Left ventricle myocardium inferior (tissue), 1 donor: ENCODE measurements at regions not wholly inside any gene's neighbourhood (a gene's known extent, or its start where the extent isn't known, plus 50 kb on each side); places are given as distances from the start of the nearest gene placed in this dataset.
"Not testable (repeated sequence)": the region's sequence is repeated elsewhere in the genome, so short reads cannot be mapped to it uniquely, and the experiment has no call there.

Source experiments
- DNase-seq: peaks from one replicate; pipeline ENCODE4 v3.0.0-alpha.2; 2020
- H3K27ac ChIP-seq: fragments of 200-600 bp; replicated peaks from 2 replicates; pipeline ENCODE4 v1.8.0; 2021
- H3K27me3 ChIP-seq: fragments of 200-600 bp; 2 replicates; pipeline ENCODE4 v1.8.0; 2021; ENCODE audit warnings: low read depth
- H3K36me3 ChIP-seq: fragments of 200-600 bp; 2 replicates; pipeline ENCODE4 v1.8.0; 2021
- H3K4me1 ChIP-seq: fragments of 200-600 bp; 2 replicates; pipeline ENCODE4 v1.8.0; 2021
- H3K4me3 ChIP-seq: fragments of 200-600 bp; 2 replicates; pipeline ENCODE4 v1.8.0; 2021; ENCODE audit warnings: mild to moderate bottlenecking, moderate library complexity
- H3K9me3 ChIP-seq: fragments of 200-600 bp; replicated peaks from 2 replicates; pipeline ENCODE4 v1.8.0; 2021
- intact Hi-C: fragments of 100-400 bp; cut with micrococcal nuclease; formaldehyde crosslinking; loops from one replicate; pipeline ENCODE4 v1.11.0; 2022
- donor health status: DM: no; HTN: yes; CAD: no; lungs with severe emphysema.

- H3K27me3 ChIP-seq, H3K27ac ChIP-seq, H3K9me3 ChIP-seq, H3K36me3 ChIP-seq, H3K4me3 ChIP-seq, intact Hi-C loops, DNase-seq, H3K4me1 ChIP-seq: not testable (repeated sequence)
These were observed 110.9 kb upstream of the IKBKE start for GRCh38 chr1:206359377-206359776.

GRCh38 chr1:206361978-206362543 lies 108.2 kb upstream of the IKBKE start:
- H3K4me1 ChIP-seq, intact Hi-C loops, H3K36me3 ChIP-seq, H3K4me3 ChIP-seq, H3K27ac ChIP-seq, H3K9me3 ChIP-seq, H3K27me3 ChIP-seq, DNase-seq: not testable (repeated sequence)

DNA sequence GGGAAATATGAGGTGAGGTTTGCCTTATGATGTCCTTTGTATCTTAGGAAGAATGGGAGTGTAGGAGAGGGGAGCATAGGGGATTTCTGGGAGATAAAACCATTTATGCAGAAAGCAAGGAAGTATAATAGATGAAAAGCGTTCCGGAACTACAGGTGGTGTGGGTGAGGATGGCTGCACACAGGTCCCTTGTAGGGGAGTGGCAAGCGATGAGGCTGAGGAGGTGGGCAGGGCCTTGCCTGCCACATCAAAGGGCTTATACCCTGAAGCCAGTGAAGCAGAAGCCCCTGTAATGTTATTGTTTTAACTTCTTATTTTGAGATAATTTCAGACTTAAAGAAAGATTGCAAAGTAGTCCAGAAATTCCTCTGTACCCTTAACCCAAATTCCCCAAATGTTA lies 107.3 kb upstream of the IKBKE start:
- DNase-seq, H3K9me3 ChIP-seq, H3K4me1 ChIP-seq, intact Hi-C loops, H3K27me3 ChIP-seq, H3K36me3 ChIP-seq, H3K27ac ChIP-seq, H3K4me3 ChIP-seq: not testable (repeated sequence)

DNA sequence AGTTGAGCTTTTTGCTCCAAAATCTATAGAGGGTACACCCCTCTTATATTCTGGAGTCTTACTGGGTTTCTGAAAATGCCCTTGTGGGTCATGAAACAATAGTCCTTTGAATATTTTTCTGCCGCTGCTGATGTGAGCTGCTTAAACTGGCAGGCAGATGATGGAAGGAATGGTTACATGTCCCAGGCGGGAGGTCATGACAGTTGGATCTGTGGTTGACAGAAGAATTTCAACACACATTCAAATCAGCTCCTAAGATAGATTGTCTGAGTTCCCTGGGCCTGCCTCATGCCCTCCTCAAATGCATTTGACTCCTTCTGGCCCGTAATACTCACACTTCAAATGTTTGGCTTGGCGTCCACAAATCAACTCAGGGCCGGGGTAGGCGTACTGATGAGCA lies 105.0 kb upstream of the IKBKE start:
- DNase-seq, H3K27me3 ChIP-seq: not testable (repeated sequence)

GRCh38 chr1:206366131-206366530 lies 104.1 kb upstream of the IKBKE start:
- H3K4me1 ChIP-seq, H3K4me3 ChIP-seq, H3K9me3 ChIP-seq, H3K27me3 ChIP-seq, H3K36me3 ChIP-seq, intact Hi-C loops, DNase-seq, H3K27ac ChIP-seq: not testable (repeated sequence)

More for the DNA sequence above, 105.0 kb upstream of the IKBKE start:
- H3K36me3 ChIP-seq, H3K4me1 ChIP-seq, intact Hi-C loops, H3K4me3 ChIP-seq, H3K9me3 ChIP-seq, H3K27ac ChIP-seq: not testable (repeated sequence)

DNA sequence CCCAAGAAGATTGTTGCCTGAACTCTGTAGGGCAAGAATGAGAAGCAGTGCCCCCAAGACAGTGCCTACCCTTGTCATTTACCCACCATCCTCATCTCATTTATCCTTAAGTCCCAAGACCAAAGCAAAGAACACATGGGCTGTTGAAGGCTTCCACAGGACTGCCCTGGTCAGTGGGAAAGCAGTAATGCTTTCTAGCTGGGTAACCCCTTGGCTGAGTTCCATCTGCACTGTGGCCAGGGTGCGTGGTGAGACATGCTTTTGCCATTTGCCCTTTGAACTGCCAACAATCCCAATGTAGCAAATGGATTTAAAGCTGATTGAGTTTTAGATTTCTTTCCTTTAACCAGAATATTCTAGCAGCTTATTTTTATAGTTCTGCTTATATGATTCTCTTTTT lies 103.5 kb upstream of the IKBKE start:
- DNase-seq, H3K9me3 ChIP-seq, H3K4me1 ChIP-seq, H3K27ac ChIP-seq, H3K27me3 ChIP-seq, H3K36me3 ChIP-seq, intact Hi-C loops, H3K4me3 ChIP-seq: not testable (repeated sequence)

DNA sequence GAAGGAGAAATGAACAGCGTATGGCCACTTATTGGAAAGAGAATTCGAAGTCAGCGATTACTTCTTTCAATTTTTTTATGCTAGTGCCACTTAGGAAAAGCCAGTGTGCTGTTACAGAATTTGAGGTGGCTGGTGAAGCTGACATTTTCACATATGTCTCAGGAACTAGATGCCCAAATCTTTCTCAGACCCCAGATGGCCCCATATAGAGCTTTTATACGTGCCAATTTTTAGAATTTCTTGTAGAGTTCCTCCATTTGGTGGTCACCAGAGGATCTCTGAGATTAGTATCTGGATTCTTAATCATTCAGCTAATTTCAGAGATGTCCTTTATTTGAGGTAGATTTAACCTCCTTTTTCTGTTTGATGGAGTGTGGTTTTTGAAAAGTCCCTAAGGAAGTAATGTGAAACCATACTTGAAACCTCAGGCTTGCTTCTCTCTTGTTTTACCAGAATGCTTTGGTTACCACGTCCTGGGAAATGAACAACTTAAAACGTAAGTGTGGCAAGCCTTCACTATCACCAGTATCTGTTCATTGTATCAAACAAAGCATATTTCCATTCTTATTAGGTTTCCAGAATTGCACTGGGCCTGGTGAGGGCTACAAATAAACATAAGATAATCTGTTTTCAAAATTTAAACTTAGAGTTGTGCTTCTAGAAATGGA lies 102.2 kb upstream of the IKBKE start:
- H3K4me1 ChIP-seq, H3K27me3 ChIP-seq, intact Hi-C loops, H3K36me3 ChIP-seq, DNase-seq, H3K27ac ChIP-seq, H3K9me3 ChIP-seq, H3K4me3 ChIP-seq: not testable (repeated sequence)

GRCh38 chr1:206374725-206375124 lies 95.6 kb upstream of the IKBKE start:
- intact Hi-C loops, H3K4me1 ChIP-seq, H3K27me3 ChIP-seq, H3K27ac ChIP-seq, H3K36me3 ChIP-seq, H3K9me3 ChIP-seq, H3K4me3 ChIP-seq, DNase-seq: not testable (repeated sequence)

DNA sequence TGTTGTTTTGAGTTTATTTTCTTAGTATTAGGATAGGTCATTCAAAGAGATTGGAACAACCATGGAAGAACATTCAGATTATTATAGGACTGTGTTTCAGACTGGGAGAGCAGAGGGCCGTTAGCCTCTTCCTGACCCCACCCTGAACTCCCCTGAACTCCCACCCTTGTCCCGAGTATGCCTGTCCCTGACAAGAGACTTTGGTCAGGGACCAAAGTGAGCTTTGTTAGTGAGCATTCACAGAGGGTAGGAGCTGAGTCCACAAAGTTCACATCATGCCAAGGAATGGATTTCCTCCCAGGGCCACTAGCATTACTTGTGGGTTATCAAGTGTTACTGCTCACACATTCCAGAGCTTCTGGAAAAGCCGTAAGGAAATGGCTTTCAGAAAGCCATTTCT lies 94.7 kb upstream of the IKBKE start:
- H3K9me3 ChIP-seq: not testable (repeated sequence)

DNA sequence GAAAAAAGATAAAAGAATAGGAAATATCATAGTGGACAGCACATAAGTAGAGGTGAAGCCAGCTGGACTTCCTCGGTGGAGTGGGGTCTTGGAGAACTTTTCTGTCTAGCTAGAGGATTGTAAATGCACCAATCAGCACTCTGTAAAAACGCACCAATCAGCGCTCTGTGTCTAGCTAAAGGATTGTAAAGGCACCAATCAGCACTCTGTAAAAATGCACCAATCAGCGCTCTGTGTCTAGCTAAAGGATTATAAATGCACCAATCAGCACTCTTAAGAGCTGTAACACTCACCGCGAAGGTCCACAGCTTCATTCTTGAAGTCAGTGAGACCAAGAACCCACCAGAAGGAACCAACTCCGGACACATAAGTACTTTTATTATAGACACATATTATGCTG lies 91.8 kb upstream of the IKBKE start:
- H3K36me3 ChIP-seq, H3K27me3 ChIP-seq, H3K4me1 ChIP-seq, intact Hi-C loops, H3K4me3 ChIP-seq, H3K27ac ChIP-seq, DNase-seq, H3K9me3 ChIP-seq: not testable (repeated sequence)

More for the DNA sequence above, 94.7 kb upstream of the IKBKE start:
- H3K36me3 ChIP-seq, H3K27ac ChIP-seq, DNase-seq, H3K4me1 ChIP-seq, H3K27me3 ChIP-seq, H3K4me3 ChIP-seq, intact Hi-C loops: not testable (repeated sequence)

DNA sequence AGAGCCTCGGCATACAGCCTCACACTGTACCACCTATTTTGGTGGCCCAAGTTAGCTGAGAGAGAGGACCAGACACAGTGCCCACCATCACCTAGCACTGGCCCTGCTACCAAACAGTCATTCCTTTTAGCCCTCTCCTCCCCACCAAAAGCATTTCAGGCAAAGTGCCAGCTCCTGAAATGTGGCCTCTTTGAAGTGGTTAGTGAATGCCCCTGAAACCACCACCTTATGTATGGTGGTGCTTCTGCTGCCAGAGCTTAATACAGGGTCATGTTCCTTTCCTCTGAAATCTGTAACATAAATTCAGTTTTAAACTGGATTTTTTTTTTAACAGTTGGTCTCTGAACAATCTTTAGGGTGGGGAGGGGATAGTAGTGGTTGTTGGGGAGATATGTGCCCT lies 91.0 kb upstream of the IKBKE start:
- H3K36me3 ChIP-seq, H3K27me3 ChIP-seq, H3K9me3 ChIP-seq, intact Hi-C loops, H3K4me3 ChIP-seq, H3K27ac ChIP-seq, H3K4me1 ChIP-seq, DNase-seq: not testable (repeated sequence)

DNA sequence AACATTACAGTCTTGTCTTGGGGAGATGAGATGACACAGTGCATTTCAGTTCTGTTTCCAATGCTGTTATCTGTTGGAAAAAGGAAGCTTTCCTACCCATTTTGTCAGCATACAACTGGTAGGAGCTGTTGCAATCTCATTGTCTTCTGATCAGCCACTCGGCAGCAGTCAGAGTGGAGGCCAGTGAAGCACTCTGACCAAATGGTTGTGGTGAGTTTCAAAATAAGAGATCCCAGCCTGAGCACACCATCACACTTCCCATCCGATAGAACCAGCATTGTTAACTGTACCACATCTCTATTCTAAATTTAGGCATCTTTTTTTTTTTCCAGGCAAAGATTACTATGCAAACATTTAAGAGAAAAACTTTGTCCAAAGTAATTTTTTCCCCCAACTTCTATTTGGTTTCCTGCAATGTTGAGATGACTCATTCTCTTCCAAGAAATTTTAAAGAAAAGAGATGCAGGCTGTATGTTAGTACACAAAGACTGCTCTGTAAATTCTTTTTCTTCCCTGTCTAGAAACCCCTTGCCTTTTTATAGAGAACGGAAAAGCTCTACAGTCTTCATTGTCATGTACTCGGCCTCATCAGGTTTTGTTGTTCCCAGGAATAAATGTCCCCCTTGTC lies 90.0 kb upstream of the IKBKE start:
- H3K27me3 ChIP-seq, H3K9me3 ChIP-seq, H3K36me3 ChIP-seq, intact Hi-C loops, H3K27ac ChIP-seq, DNase-seq, H3K4me3 ChIP-seq, H3K4me1 ChIP-seq: not testable (repeated sequence)

DNA sequence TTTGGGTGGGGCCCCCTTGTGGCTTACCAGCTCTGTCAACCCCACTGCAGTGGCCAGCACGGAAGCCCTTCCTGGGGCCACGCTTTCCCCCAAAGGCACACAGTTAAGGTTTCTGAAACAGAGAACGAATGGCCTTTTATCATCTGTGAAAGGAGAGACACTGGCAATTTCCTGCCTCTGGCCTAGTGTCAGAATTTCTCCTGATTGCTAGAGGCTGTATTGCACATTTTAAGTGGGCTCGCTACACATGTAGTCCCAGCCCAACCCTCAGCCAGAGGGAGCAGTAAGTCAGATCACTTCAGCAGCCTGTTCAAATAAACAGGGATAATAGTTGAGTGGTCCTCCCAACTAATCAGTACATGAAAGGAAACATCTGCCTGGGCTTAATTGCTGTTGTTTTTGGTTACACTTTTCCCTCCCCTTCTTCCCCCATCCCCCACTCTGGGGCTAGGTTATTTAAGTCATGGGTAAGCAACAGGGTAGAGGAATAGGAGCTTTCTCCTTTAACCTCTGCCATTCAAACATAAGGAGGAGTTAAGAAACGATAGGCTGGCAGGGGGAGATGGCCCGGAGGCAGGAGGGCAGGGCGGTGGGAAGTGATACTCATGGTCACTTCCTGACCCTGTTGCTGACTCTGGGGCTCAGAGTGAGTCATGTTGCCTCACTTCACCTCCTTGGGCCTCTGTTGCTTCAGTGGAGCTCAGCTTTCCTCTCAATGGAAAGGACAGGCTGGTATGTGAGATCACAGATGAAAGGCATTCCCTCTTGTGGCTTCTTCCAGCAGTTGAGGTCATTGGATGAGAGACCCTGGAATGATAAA lies 89.3 kb upstream of the IKBKE start:
- H3K27me3 ChIP-seq, DNase-seq, H3K36me3 ChIP-seq, H3K4me3 ChIP-seq, H3K4me1 ChIP-seq, intact Hi-C loops, H3K9me3 ChIP-seq: not testable (repeated sequence)
- H3K27ac ChIP-seq: peak overlapping the region; percentile 52
